ENCODE measurements at regions not wholly inside any gene's neighbourhood (a gene's known extent, or its start where the extent isn't known, plus 50 kb on each side); places are given as distances from the start of the nearest gene placed in this dataset.

GRCh38 chr4:137015426-137016409 is 516.6 kb downstream of the PCDH18 start:
- Histone ChIP-seq H3K27me3 (no peaks in the 10 kb centered on the region), H3K4me3 (no peak overlapping the region), H3K36me3 (no peaks in the 10 kb centered on the region), H3K4me1 (no peaks in the 10 kb centered on the region), H3K9me3 (no peaks in the 10 kb centered on the region), H3K27ac (no peak overlapping the region)
- intact Hi-C loops (cut with DNase I; ENCODE audit: low total_unique reads), result no loop called here
- in situ Hi-C loops (cut with MboI; ENCODE audit: low sequenced_read_pairs in 4 of 4), result no loop called here
- no peak for TF ChIP-seq POLR2A (IDR thresholded peaks at IDR 0.05)
- TF ChIP-seq CTCF (IDR thresholded peaks at IDR 0.05 in 4 of 5, conservative IDR thresholded peaks at IDR 0.05 in 1 of 5), result no peak
- ATAC-seq, result no peak
- no peak for DNase-seq

- Histone ChIP-seq H3K27me3 (no peaks in the 10 kb centered on the region), H3K36me3 (no peaks in the 10 kb centered on the region), H3K27ac (no peak overlapping the region), H3K4me1 (no peaks in the 10 kb centered on the region), H3K4me3 (no peak overlapping the region), H3K9me3 (no peaks in the 10 kb centered on the region)
- no peak for TF ChIP-seq POLR2A (IDR thresholded peaks at IDR 0.05)
- TF ChIP-seq CTCF (IDR thresholded peaks at IDR 0.05 in 4 of 5, conservative IDR thresholded peaks at IDR 0.05 in 1 of 5), result no peak
- intact Hi-C loops (cut with DNase I; ENCODE audit: low total_unique reads), result no loop called here
- ATAC-seq (no peak), DNase-seq (no peak)
- in situ Hi-C loops (cut with MboI; ENCODE audit: low sequenced_read_pairs in 4 of 4), result no loop called here
These were observed 531.9 kb downstream of the PCDH18 start for GRCh38 chr4:137000432-137000831.

- in situ Hi-C loops (cut with MboI; ENCODE audit: low sequenced_read_pairs in 4 of 4), result no loop called here
- intact Hi-C loops (cut with DNase I; ENCODE audit: low total_unique reads), result no loop called here
- no peak for ATAC-seq
- Histone ChIP-seq H3K27me3 (no peaks in the 10 kb centered on the region), H3K27ac (no peak overlapping the region), H3K9me3 (no peaks in the 10 kb centered on the region), H3K4me1 (no peaks in the 10 kb centered on the region), H3K36me3 (no peaks in the 10 kb centered on the region), H3K4me3 (no peak overlapping the region)
- TF ChIP-seq CTCF (IDR thresholded peaks at IDR 0.05 in 4 of 5, conservative IDR thresholded peaks at IDR 0.05 in 1 of 5) (no peak), POLR2A (IDR thresholded peaks at IDR 0.05) (no peak)
- DNase-seq, result no peak
These were observed 540.3 kb downstream of the PCDH18 start for GRCh38 chr4:136992032-136992431.

- H3K4me3 ChIP-seq, result no peak overlapping the region
- in situ Hi-C loops (cut with MboI; ENCODE audit: low sequenced_read_pairs in 4 of 4) (no loop called here), intact Hi-C loops (cut with DNase I; ENCODE audit: low total_unique reads) (no loop called here)
- TF ChIP-seq POLR2A (IDR thresholded peaks at IDR 0.05) (no peak), CTCF (IDR thresholded peaks at IDR 0.05 in 4 of 5, conservative IDR thresholded peaks at IDR 0.05 in 1 of 5) (no peak)
- no peaks in the 10 kb centered on the region for H3K4me1 ChIP-seq
- H3K9me3 ChIP-seq, result no peaks in the 10 kb centered on the region
- no peaks in the 10 kb centered on the region for H3K27me3 ChIP-seq
- H3K36me3 ChIP-seq, result no peaks in the 10 kb centered on the region
- ATAC-seq (no peak), DNase-seq (no peak)
- no peak overlapping the region for H3K27ac ChIP-seq
These were observed 546.6 kb downstream of the PCDH18 start for GRCh38 chr4:136985683-136986082.
